Keratinocyte (primary cell): ENCODE measurements at regions not wholly inside any gene's neighbourhood (a gene's known extent, or its start where the extent isn't known, plus 50 kb on each side); places are given as distances from the start of the nearest gene placed in this dataset.

Experiments
- DNase-seq: peaks from one replicate; pipeline ENCODE4 v3.0.0-alpha.2; 2011; ENCODE audit warnings: low read depth, missing footprints, low spot score
- FAIRE-seq: peaks from 2 replicates; lab custom pipeline; 2011; peaks lifted over from hg19 to GRCh38; lab: Jason Lieb, UNC
- H2AFZ ChIP-seq: 2 replicates; pipeline ENCODE4 v1.6.0; 2012; ENCODE audit warnings: low read length, control low read depth, inconsistent platforms; ENCODE audit not compliant: control insufficient read depth
- H3K27ac ChIP-seq: 2 replicates; pipeline ENCODE4 v1.5.1; 2011; ENCODE audit warnings: low read length; ENCODE audit not compliant: control insufficient read depth, insufficient read depth
- H3K27me3 ChIP-seq: 3 replicates; pipeline ENCODE4 v1.6.0; 2011; ENCODE audit warnings: low read length; ENCODE audit not compliant: control insufficient read depth, insufficient read depth; ENCODE audit errors: extremely low read depth
- H3K36me3 ChIP-seq, 2 experiments: 2 replicates in 1 of 2; 3 replicates in 1 of 2; pipeline ENCODE4 v1.5.1; 2011; ENCODE audit warnings: low read length in 2 of 2, mild to moderate bottlenecking in 1 of 2; ENCODE audit not compliant: control insufficient read depth in 2 of 2, insufficient read depth in 2 of 2; ENCODE audit errors: extremely low read depth in 1 of 2
- H3K4me1 ChIP-seq: 3 replicates; pipeline ENCODE4 v1.5.1; 2011; ENCODE audit warnings: low read length; ENCODE audit not compliant: control insufficient read depth, insufficient read depth; ENCODE audit errors: extremely low read depth
- H3K4me2 ChIP-seq: 3 replicates; pipeline ENCODE4 v1.6.0; 2011; ENCODE audit warnings: low read depth, low read length; ENCODE audit not compliant: control insufficient read depth, insufficient read depth; ENCODE audit errors: extremely low read depth
- H3K4me3 ChIP-seq, 3 experiments: fragments of 200-600 bp in 1 of 3; sonication (generic) in 1 of 3; 2 replicates in 2 of 3; 3 replicates in 1 of 3; pipeline ENCODE4 v1.5.1; 2011 to 2016; ENCODE audit warnings: low read length in 3 of 3, mild to moderate bottlenecking in 3 of 3, control low read depth in 2 of 3, inconsistent platforms in 1 of 3, low read depth in 1 of 3, mixed read lengths in 1 of 3, mixed run types in 1 of 3, moderate library complexity in 1 of 3; ENCODE audit not compliant: control insufficient read depth in 2 of 3, insufficient read depth in 2 of 3; ENCODE audit errors: extremely low read depth in 1 of 3
- H3K79me2 ChIP-seq: 2 replicates; pipeline ENCODE4 v1.6.0; 2012; ENCODE audit warnings: low read length; ENCODE audit not compliant: control insufficient read depth, insufficient read depth
- H3K9ac ChIP-seq: 3 replicates; pipeline ENCODE4 v1.6.0; 2011; ENCODE audit warnings: low read length; ENCODE audit not compliant: control insufficient read depth, insufficient read depth; ENCODE audit errors: extremely low read depth
- H3K9me1 ChIP-seq: 3 replicates; pipeline ENCODE4 v1.6.0; 2011; ENCODE audit warnings: low read length; ENCODE audit not compliant: control insufficient read depth, insufficient read depth; ENCODE audit errors: extremely low read depth
- H3K9me3 ChIP-seq: 2 replicates; pipeline ENCODE4 v1.5.1; 2012; ENCODE audit warnings: low read depth, low read length; ENCODE audit not compliant: control insufficient read depth
- H4K20me1 ChIP-seq: 3 replicates; pipeline ENCODE4 v1.6.0; 2011; ENCODE audit warnings: low read length; ENCODE audit not compliant: control insufficient read depth, insufficient read depth; ENCODE audit errors: extremely low read depth
- CTCF ChIP-seq, 3 experiments: IDR thresholded peaks in 1 of 3; conservative IDR thresholded peaks in 1 of 3; optimal IDR thresholded peaks in 1 of 3; 2 replicates in 2 of 3; 3 replicates in 1 of 3; pipeline versions ENCODE3 to v1.5.1; 2011; ENCODE audit warnings: low read length in 3 of 3, mild to moderate bottlenecking in 3 of 3, moderate library complexity in 2 of 3, control low read depth in 1 of 3, inconsistent platforms in 1 of 3; ENCODE audit not compliant: insufficient read depth in 2 of 3; ENCODE audit errors: extremely low read depth in 1 of 3
- EZH2 ChIP-seq: IDR thresholded peaks from one replicate; pipeline ENCODE4 v1.6.1; 2012; ENCODE audit warnings: inconsistent platforms, mild to moderate bottlenecking, low read length, moderate library complexity
- dilution Hi-C: fragments of 300-500 bp; cut with MboI; formaldehyde crosslinking; loops from one replicate; pipeline ENCODE4 v1.7.0; 2020; ENCODE audit warnings: low sequenced_read_pairs; ENCODE audit not compliant: extremely low pct_ligation_motif_present

- Histone ChIP-seq H3K27me3 (no peaks in the 10 kb centered on the region), H3K4me1 (no peaks in the 10 kb centered on the region)
- dilution Hi-C loops: loop anchor here (25.0 kb wide), 1 partner anchor 139 kb away; no protein-coding TSS in a partner anchor
Observed at GRCh38 chr9:109922617-109923470, 142.8 kb downstream of the PALM2AKAP2 start.

GRCh38 chr9:109923471-109923760 is 143.4 kb downstream of the PALM2AKAP2 start:
- H3K36me3 ChIP-seq: no peaks in the 10 kb centered on the region
- dilution Hi-C loops: loop anchor here (25.0 kb wide), 1 partner anchor 139 kb away; no protein-coding TSS in a partner anchor
- H4K20me1 ChIP-seq: no peaks in the 10 kb centered on the region
- no peak overlapping the region for H2AFZ ChIP-seq
- no peaks in the 10 kb centered on the region for H3K27me3 ChIP-seq
- H3K4me3 ChIP-seq: no peak overlapping the region
- TF ChIP-seq EZH2 (no peak), CTCF (optimal IDR thresholded peaks at IDR 0.05 in 1 of 3, IDR thresholded peaks at IDR 0.05 in 1 of 3, conservative IDR thresholded peaks at IDR 0.05 in 1 of 3; ENCODE audit: extremely low read depth in 1 of 3, insufficient read depth in 2 of 3, low read length in 3 of 3) (no peak)
- no peaks in the 10 kb centered on the region for H3K9me1 ChIP-seq
- H3K9me3 ChIP-seq: no peaks in the 10 kb centered on the region
- H3K4me1 ChIP-seq: no peaks in the 10 kb centered on the region
- H3K4me2 ChIP-seq: no peak overlapping the region
- H3K9ac ChIP-seq: no peak overlapping the region
- FAIRE-seq: no peak
- DNase-seq: no peak
- no peak overlapping the region for H3K27ac ChIP-seq
- no peaks in the 10 kb centered on the region for H3K79me2 ChIP-seq

More at GRCh38 chr9:109922617-109923470, 142.8 kb downstream of the PALM2AKAP2 start:
- DNase-seq (no peak), FAIRE-seq (no peak)
- TF ChIP-seq EZH2 (no peak), CTCF (optimal IDR thresholded peaks at IDR 0.05 in 1 of 3, IDR thresholded peaks at IDR 0.05 in 1 of 3, conservative IDR thresholded peaks at IDR 0.05 in 1 of 3; ENCODE audit: extremely low read depth in 1 of 3, insufficient read depth in 2 of 3, low read length in 3 of 3) (no peak)
- Histone ChIP-seq H2AFZ (no peak overlapping the region), H3K9me1 (no peaks in the 10 kb centered on the region), H3K9me3 (no peaks in the 10 kb centered on the region), H3K4me3 (no peak overlapping the region), H3K36me3 (no peaks in the 10 kb centered on the region), H3K27ac (no peak overlapping the region), H3K79me2 (no peaks in the 10 kb centered on the region), H3K9ac (no peak overlapping the region), H3K4me2 (no peak overlapping the region), H4K20me1 (no peaks in the 10 kb centered on the region)
